IMR-90 (cell line): ENCODE measurements at regions not wholly inside any gene's neighbourhood (a gene's known extent, or its start where the extent isn't known, plus 50 kb on each side); places are given as distances from the start of the nearest gene placed in this dataset.
A peak's percentile ranks its signal among the peaks of the same experiment; 100 is the strongest.

ENCODE experiments used
- ATAC-seq: fragments of 200-7000 bp; cut with Tn5 transposase; 2 replicates; pipeline ENCODE4 v1.9.1; 2020; ENCODE audit warnings: low read depth, mild to moderate bottlenecking, moderate library complexity
- BruUV-seq: library from RNA; stranded (reverse); fragments of 400-500 nt; replicated peaks from 2 replicates; lab custom pipeline; 2021; lab: Mats Ljungman, UMichigan
- CTCF ChIA-PET: fragments of 300-600 bp; formaldehyde crosslinking; extraction: SDS; loops from one replicate; lab custom pipeline; 2021; ENCODE audit warnings: antibody characterized with exemption; lab: Yijun Ruan, JAX
- POLR2A ChIA-PET: fragments of 300-600 bp; sonication (Branson Sonifier 250); formaldehyde crosslinking; loops from one replicate; lab custom pipeline; 2022; ENCODE audit warnings: antibody characterized with exemption; ENCODE audit not compliant: unreplicated experiment; lab: Charles Lee
- DNase-seq: peaks from one replicate; pipeline ENCODE4 v3.0.0; 2013
- H2AFZ ChIP-seq: replicated peaks from 2 replicates; pipeline ENCODE3; 2013; ENCODE audit warnings: low read length, mild to moderate bottlenecking; ENCODE audit not compliant: poor library complexity
- H2AK5ac ChIP-seq: 2 replicates; pipeline ENCODE4 v1.6.1; 2013; ENCODE audit warnings: low read depth, low read length, inconsistent platforms
- H2AK9ac ChIP-seq: replicated peaks from 2 replicates; pipeline ENCODE3; 2013; ENCODE audit warnings: mild to moderate bottlenecking, low read depth, low read length, moderate library complexity; ENCODE audit not compliant: poor library complexity
- H2BK120ac ChIP-seq: 2 replicates; pipeline ENCODE4 v1.6.1; 2013; ENCODE audit warnings: low read depth, low read length, inconsistent platforms
- H2BK15ac ChIP-seq: 3 replicates; pipeline ENCODE4 v1.6.1; 2013; ENCODE audit warnings: low read depth, low read length, inconsistent platforms
- H2BK20ac ChIP-seq: 2 replicates; pipeline ENCODE4 v1.6.1; 2013; ENCODE audit warnings: low read depth, mild to moderate bottlenecking, inconsistent platforms, low read length, moderate library complexity
- H2BK5ac ChIP-seq: 2 replicates; pipeline ENCODE4 v1.6.1; 2013; ENCODE audit warnings: mild to moderate bottlenecking, low read depth, low read length, inconsistent platforms; ENCODE audit not compliant: poor library complexity, severe bottlenecking
- H3K14ac ChIP-seq: replicated peaks from 2 replicates; pipeline ENCODE4 v1.6.1; 2013; ENCODE audit warnings: low read depth, low read length, inconsistent platforms
- H3K18ac ChIP-seq: 2 replicates; pipeline ENCODE4 v1.6.1; 2013; ENCODE audit warnings: low read depth, low read length, control low read depth
- H3K23ac ChIP-seq: 2 replicates; pipeline ENCODE4 v1.6.1; 2013; ENCODE audit warnings: low read depth, low read length, inconsistent platforms
- H3K27ac ChIP-seq: 2 replicates; pipeline ENCODE4 v1.5.1; 2013; ENCODE audit warnings: mild to moderate bottlenecking, control low read depth, low read length; ENCODE audit not compliant: insufficient read depth
- H3K27me3 ChIP-seq: 2 replicates; pipeline ENCODE4 v1.6.1; 2013; ENCODE audit warnings: low read length; ENCODE audit not compliant: control insufficient read depth, insufficient read depth
- H3K36me3 ChIP-seq: 2 replicates; pipeline ENCODE4 v1.6.1; 2013; ENCODE audit warnings: low read length, mixed read lengths; ENCODE audit not compliant: control insufficient read depth, insufficient read depth
- H3K4ac ChIP-seq: 2 replicates; pipeline ENCODE4 v1.6.1; 2013; ENCODE audit warnings: low read depth, low read length, inconsistent platforms
- H3K4me1 ChIP-seq: 2 replicates; pipeline ENCODE4 v1.6.1; 2013; ENCODE audit warnings: low read length, mixed read lengths; ENCODE audit not compliant: control insufficient read depth, insufficient read depth
- H3K4me2 ChIP-seq: 2 replicates; pipeline ENCODE4 v1.6.1; 2013; ENCODE audit warnings: low read depth, mild to moderate bottlenecking, control low read depth, low read length, moderate library complexity
- H3K4me3 ChIP-seq: 2 replicates; pipeline ENCODE4 v1.5.1; 2013; ENCODE audit warnings: low read depth, mild to moderate bottlenecking, control low read depth, low read length, moderate library complexity; ENCODE audit not compliant: insufficient read depth
- H3K56ac ChIP-seq: 2 replicates; pipeline ENCODE4 v1.6.1; 2013; ENCODE audit warnings: low read length, inconsistent platforms; ENCODE audit not compliant: insufficient read depth; ENCODE audit errors: extremely low read depth
- H3K79me1 ChIP-seq, 2 experiments: 2 replicates each; pipeline ENCODE4 v1.6.1; 2013; ENCODE audit warnings: low read length in 2 of 2, inconsistent platforms in 1 of 2, low read depth in 1 of 2
- H3K9ac ChIP-seq: 2 replicates; pipeline ENCODE4 v1.6.1; 2013; ENCODE audit warnings: low read depth, low read length, control low read depth
- H3K9me1 ChIP-seq: 2 replicates; pipeline ENCODE4 v1.6.1; 2013; ENCODE audit warnings: low read length, inconsistent platforms; ENCODE audit not compliant: insufficient read depth
- H3K9me3 ChIP-seq: 2 replicates; pipeline ENCODE4 v1.6.1; 2013; ENCODE audit warnings: low read length; ENCODE audit not compliant: control insufficient read depth, insufficient read depth
- H4K20me1 ChIP-seq: 2 replicates; pipeline ENCODE4 v1.6.1; 2013; ENCODE audit warnings: low read length, inconsistent platforms; ENCODE audit not compliant: insufficient read depth
- H4K5ac ChIP-seq: 2 replicates; pipeline ENCODE4 v1.6.1; 2013; ENCODE audit warnings: mild to moderate bottlenecking, low read depth, low read length, control low read depth
- H4K8ac ChIP-seq, 2 experiments: 2 replicates each; pipeline ENCODE4 v1.6.1; 2013; ENCODE audit warnings: low read depth in 2 of 2, low read length in 2 of 2, control low read depth in 1 of 2, inconsistent platforms in 1 of 2
- H4K91ac ChIP-seq: 2 replicates; pipeline ENCODE4 v1.6.1; 2013; ENCODE audit warnings: low read depth, low read length, inconsistent platforms; ENCODE audit not compliant: insufficient read depth
- ELK1 ChIP-seq: fragments of 150-350 bp; IDR thresholded peaks from 2 replicates; pipeline ENCODE4 v1.6.1; 2016; ENCODE audit warnings: low read depth, mild to moderate bottlenecking, low read length, moderate library complexity, borderline replicate concordance
- NFE2L2 ChIP-seq: fragments of 150-350 bp; IDR thresholded peaks from 2 replicates; pipeline ENCODE4 v1.6.1; 2016; ENCODE audit warnings: low read depth, mild to moderate bottlenecking, low read length
- RAD21 ChIP-seq: IDR thresholded peaks from 2 replicates; pipeline ENCODE4 v1.6.1; 2012; ENCODE audit warnings: low read length, improper control_type of control experiment
- SMC3 ChIP-seq: fragments of 150-350 bp; IDR thresholded peaks from 2 replicates; pipeline ENCODE4 v1.6.1; 2016; ENCODE audit warnings: low read depth, mild to moderate bottlenecking, antibody characterized with exemption, low read length, moderate library complexity
- WGBS, 2 experiments: methylation state at CpG; one replicate each; pipeline versions ENCODE4 v1.1.5 to v1.1.7; 2013; ENCODE audit warnings: missing lambda C conversion rate in 2 of 2; ENCODE audit not compliant: insufficient read length in 1 of 2; ENCODE audit errors: extremely low coverage in 2 of 2; 5-methylcytosine and 5-hydroxymethylcytosine counted together
- dilution Hi-C: fragments of 300-500 bp; cut with HindIII; formaldehyde crosslinking; loops from one replicate; pipeline ENCODE4 v1.14.3; 2018; ENCODE audit warnings: low sequenced_read_pairs; ENCODE audit not compliant: unreplicated experiment
- in situ Hi-C: fragments of 300-500 bp; cut with MboI; formaldehyde crosslinking; loops from 3 replicates; pipeline ENCODE4 v1.14.3; 2019; ENCODE audit warnings: low sequenced_read_pairs, inconsistent platforms, mixed read lengths
- intact Hi-C: fragments of 100-400 bp; cut with micrococcal nuclease; formaldehyde crosslinking; loops from 2 replicates; pipeline ENCODE4 v1.10.0; 2022
- TF ChIP-seq, protein P1 (sequence below): conservative IDR thresholded peaks from 2 replicates; pipeline ENCODE4 v1.5.1; 2012; ENCODE audit warnings: mild to moderate bottlenecking, low read depth, low read length, improper control_type of control experiment

DNA sequence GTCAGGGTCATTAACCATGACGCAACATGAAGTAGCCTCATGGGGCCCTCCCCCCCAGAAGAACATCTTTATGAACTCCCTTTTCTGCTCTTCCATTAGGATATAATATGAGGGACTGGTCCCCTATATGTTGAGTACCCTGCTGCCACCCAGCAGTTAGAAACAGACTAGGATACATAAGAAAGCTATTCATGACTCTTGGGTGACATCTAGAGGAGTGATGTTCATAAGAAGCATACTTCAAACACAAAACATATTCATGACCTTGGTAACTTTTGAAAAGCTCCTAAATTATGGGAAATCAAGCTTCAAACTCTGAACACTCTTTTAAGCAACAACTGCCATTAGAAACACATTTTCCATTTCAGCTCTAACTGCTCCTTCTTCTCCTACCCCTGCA is 155.2 kb upstream of the SPIN4 start:
- Histone ChIP-seq H2AK9ac (no peak overlapping the region), H4K5ac (no peak overlapping the region), H3K36me3 (no peaks in the 10 kb centered on the region), H2BK5ac (no peak overlapping the region), H3K4ac (no peak overlapping the region), H3K27ac (no peak overlapping the region), H3K18ac (no peak overlapping the region), H4K20me1 (no peaks in the 10 kb centered on the region), H4K91ac (no peak overlapping the region), H3K9me1 (no peaks in the 10 kb centered on the region), H3K14ac (no peak overlapping the region), H3K4me1 (no peaks in the 10 kb centered on the region), H3K27me3 (no peaks in the 10 kb centered on the region), H2AFZ (no peak overlapping the region), H3K4me3 (no peak overlapping the region), H2BK15ac (no peak overlapping the region), H2BK120ac (no peak overlapping the region), H3K79me1 (no peaks in the 10 kb centered on the region; a peak in 1 of 4 replicates), H3K56ac (no peak overlapping the region), H3K23ac (no peak overlapping the region), H3K9ac (no peak overlapping the region), H4K8ac (no peak overlapping the region), H2AK5ac (no peak overlapping the region), H3K4me2 (no peak overlapping the region), H2BK20ac (no peak overlapping the region), H3K9me3 (no peaks in the 10 kb centered on the region)
- intact Hi-C loops, result loop anchor here (5.0 kb wide), 2 partner anchors 154 to 181 kb away; partner anchors contain the start of gene SPIN4
- dilution Hi-C loops, result no loop called here
- in situ Hi-C loops, result no loop called here
- no CpG with 5 or more reads among the region's 1 CpG for whole genome bisulfite sequencing, 2 experiments
- POLR2A ChIA-PET, result no interaction called here
- peak; percentile 68 for ATAC-seq
- BruUV-seq, result no TSS peak
- CTCF ChIA-PET, result interaction anchor here (0.6 to 1.1 kb wide), 2 partner anchors 9 to 10 kb away, joined by 3 read pairs; no protein-coding TSS in a partner anchor
- TF ChIP-seq SMC3 (peak; percentile 16; the same call in 1 of the 2 replicates), NFE2L2 (no peak), ELK1 (no peak), RAD21 (peak; percentile 52)
- TF ChIP-seq, protein P1, sequence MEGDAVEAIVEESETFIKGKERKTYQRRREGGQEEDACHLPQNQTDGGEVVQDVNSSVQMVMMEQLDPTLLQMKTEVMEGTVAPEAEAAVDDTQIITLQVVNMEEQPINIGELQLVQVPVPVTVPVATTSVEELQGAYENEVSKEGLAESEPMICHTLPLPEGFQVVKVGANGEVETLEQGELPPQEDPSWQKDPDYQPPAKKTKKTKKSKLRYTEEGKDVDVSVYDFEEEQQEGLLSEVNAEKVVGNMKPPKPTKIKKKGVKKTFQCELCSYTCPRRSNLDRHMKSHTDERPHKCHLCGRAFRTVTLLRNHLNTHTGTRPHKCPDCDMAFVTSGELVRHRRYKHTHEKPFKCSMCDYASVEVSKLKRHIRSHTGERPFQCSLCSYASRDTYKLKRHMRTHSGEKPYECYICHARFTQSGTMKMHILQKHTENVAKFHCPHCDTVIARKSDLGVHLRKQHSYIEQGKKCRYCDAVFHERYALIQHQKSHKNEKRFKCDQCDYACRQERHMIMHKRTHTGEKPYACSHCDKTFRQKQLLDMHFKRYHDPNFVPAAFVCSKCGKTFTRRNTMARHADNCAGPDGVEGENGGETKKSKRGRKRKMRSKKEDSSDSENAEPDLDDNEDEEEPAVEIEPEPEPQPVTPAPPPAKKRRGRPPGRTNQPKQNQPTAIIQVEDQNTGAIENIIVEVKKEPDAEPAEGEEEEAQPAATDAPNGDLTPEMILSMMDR, result peak; percentile 43
- DNase-seq, result peak; percentile 56
